Stomach (tissue), 4 donors: ENCODE measurements at regions not wholly inside any gene's neighbourhood (a gene's known extent, or its start where the extent isn't known, plus 50 kb on each side); places are given as distances from the start of the nearest gene placed in this dataset.

Source experiments
- CTCF ChIP-seq, 7 experiments: fragments of 450-650 bp in 4 of 7; fragments of 200-600 bp in 3 of 7; sonication (generic) in 3 of 7; IDR thresholded peaks; one replicate each; pipeline ENCODE4 v1.5.1; 2016 to 2019; ENCODE audit warnings: antibody characterized with exemption in 7 of 7, control low read depth in 2 of 7, mild to moderate bottlenecking in 1 of 7
- POLR2A ChIP-seq, 4 donors: fragments of 450-650 bp; IDR thresholded peaks; one replicate each; pipeline ENCODE4 v1.6.1; 2016; ENCODE audit warnings: antibody characterized with exemption in 4 of 4, control low read depth in 2 of 4, mild to moderate bottlenecking in 1 of 4, moderate library complexity in 1 of 4
- POLR2AphosphoS5 ChIP-seq, 3 donors: sonication (generic); formaldehyde crosslinking; IDR thresholded peaks; one replicate each; pipeline ENCODE4 v1.6.1; 2016; ENCODE audit warnings: antibody characterized with exemption in 3 of 3

- no peak for TF ChIP-seq CTCF (IDR thresholded peaks at IDR 0.05)
- TF ChIP-seq POLR2A (IDR thresholded peaks at IDR 0.05), result no peak
- no peak for TF ChIP-seq POLR2AphosphoS5 (IDR thresholded peaks at IDR 0.05)
Measured at GRCh38 chr6:167424060-167424673, 99.3 kb downstream of the TTLL2 start.
